Neuron (in vitro differentiated cells): ENCODE measurements at regions not wholly inside any gene's neighbourhood (a gene's known extent, or its start where the extent isn't known, plus 50 kb on each side); places are given as distances from the start of the nearest gene placed in this dataset.

Source experiments
- H2AFZ ChIP-seq: one replicate; pipeline ENCODE4 v1.6.1; 2013; ENCODE audit warnings: low read depth, mild to moderate bottlenecking, inconsistent platforms, low read length, moderate library complexity
- H3K27me3 ChIP-seq: one replicate; pipeline ENCODE4 v1.6.1; 2013; ENCODE audit warnings: low read length; ENCODE audit not compliant: insufficient read depth
- H3K36me3 ChIP-seq: one replicate; pipeline ENCODE4 v1.6.1; 2013; ENCODE audit warnings: low read length; ENCODE audit not compliant: insufficient read depth
- H3K4me1 ChIP-seq: one replicate; pipeline ENCODE4 v1.6.1; 2013; ENCODE audit warnings: low read length; ENCODE audit not compliant: insufficient read depth
- H3K4me3 ChIP-seq: 2 replicates; pipeline ENCODE4 v1.5.1; 2013; ENCODE audit warnings: mild to moderate bottlenecking, low read length, moderate library complexity
- H3K9me3 ChIP-seq: one replicate; pipeline ENCODE4 v1.6.1; 2013; ENCODE audit warnings: low read length

GRCh38 chr2:62586981-62587380 is 81.0 kb upstream of the TMEM17 start:
- no peaks in the 10 kb centered on the region for H3K4me1 ChIP-seq
- H3K9me3 ChIP-seq, result peaks cover 3% of the 10 kb centered on the region
- no peak overlapping the region for H3K4me3 ChIP-seq
- no peaks in the 10 kb centered on the region for H3K27me3 ChIP-seq
- no peaks in the 10 kb centered on the region for H3K36me3 ChIP-seq
- H2AFZ ChIP-seq, result no peak overlapping the region

- no peaks in the 10 kb centered on the region for H3K9me3 ChIP-seq
- H3K4me3 ChIP-seq, result no peak overlapping the region
- H3K4me1 ChIP-seq, result peaks cover 3% of the 10 kb centered on the region
Measured at GRCh38 chr2:62578803-62579640, 73.0 kb upstream of the TMEM17 start.

GRCh38 chr2:62577994-62578781 is 72.2 kb upstream of the TMEM17 start:
- Histone ChIP-seq H3K4me1 (peaks cover 3% of the 10 kb centered on the region), H2AFZ (no peak overlapping the region), H3K27me3 (no peaks in the 10 kb centered on the region), H3K9me3 (no peaks in the 10 kb centered on the region), H3K36me3 (no peaks in the 10 kb centered on the region), H3K4me3 (no peak overlapping the region)

More at GRCh38 chr2:62578803-62579640, 73.0 kb upstream of the TMEM17 start:
- Histone ChIP-seq H3K27me3 (no peaks in the 10 kb centered on the region), H3K36me3 (no peaks in the 10 kb centered on the region), H2AFZ (no peak overlapping the region)

GRCh38 chr2:62576276-62576939 is 70.4 kb upstream of the TMEM17 start:
- no peaks in the 10 kb centered on the region for H3K27me3 ChIP-seq
- H3K9me3 ChIP-seq, result no peaks in the 10 kb centered on the region
- peaks cover 3% of the 10 kb centered on the region for H3K4me1 ChIP-seq
- H3K36me3 ChIP-seq, result no peaks in the 10 kb centered on the region
- H2AFZ ChIP-seq, result no peak overlapping the region
- H3K4me3 ChIP-seq, result no peak overlapping the region

- no peak overlapping the region for H3K4me3 ChIP-seq
- H3K4me1 ChIP-seq, result peaks cover 12% of the 10 kb centered on the region
- H3K27me3 ChIP-seq, result no peaks in the 10 kb centered on the region
- no peaks in the 10 kb centered on the region for H3K36me3 ChIP-seq
- H3K9me3 ChIP-seq, result peaks cover 2% of the 10 kb centered on the region
- no peak overlapping the region for H2AFZ ChIP-seq
Measured at GRCh38 chr2:62573936-62574335, 67.9 kb upstream of the TMEM17 start.

- Histone ChIP-seq H3K9me3 (peaks cover 2% of the 10 kb centered on the region), H3K4me1 (peaks cover 11% of the 10 kb centered on the region), H3K4me3 (no peak overlapping the region), H3K36me3 (no peaks in the 10 kb centered on the region), H3K27me3 (no peaks in the 10 kb centered on the region), H2AFZ (no peak overlapping the region)
Measured at GRCh38 chr2:62573137-62573731, 67.2 kb upstream of the TMEM17 start.

GRCh38 chr2:62570861-62571698 is 65.1 kb upstream of the TMEM17 start:
- Histone ChIP-seq H3K36me3 (no peaks in the 10 kb centered on the region), H3K4me3 (no peak overlapping the region), H2AFZ (no peak overlapping the region), H3K9me3 (peaks cover 2% of the 10 kb centered on the region), H3K27me3 (no peaks in the 10 kb centered on the region), H3K4me1 (peaks cover 10% of the 10 kb centered on the region)

GRCh38 chr2:62569907-62570841 is 64.2 kb upstream of the TMEM17 start:
- H3K9me3 ChIP-seq, result peaks cover 2% of the 10 kb centered on the region
- H3K4me3 ChIP-seq, result no peak overlapping the region
- no peaks in the 10 kb centered on the region for H3K27me3 ChIP-seq
- H2AFZ ChIP-seq, result no peak overlapping the region
- no peaks in the 10 kb centered on the region for H3K36me3 ChIP-seq
- H3K4me1 ChIP-seq, result peaks cover 10% of the 10 kb centered on the region

- no peaks in the 10 kb centered on the region for H3K27me3 ChIP-seq
- H2AFZ ChIP-seq, result no peak overlapping the region
- H3K36me3 ChIP-seq, result no peaks in the 10 kb centered on the region
- peaks cover 2% of the 10 kb centered on the region for H3K9me3 ChIP-seq
- H3K4me3 ChIP-seq, result no peak overlapping the region
- peaks cover 10% of the 10 kb centered on the region for H3K4me1 ChIP-seq
Measured at GRCh38 chr2:62568983-62569837, 63.2 kb upstream of the TMEM17 start.

- H3K27me3 ChIP-seq, result no peaks in the 10 kb centered on the region
- peaks cover 2% of the 10 kb centered on the region for H3K9me3 ChIP-seq
- no peak overlapping the region for H3K4me3 ChIP-seq
- peaks cover 10% of the 10 kb centered on the region for H3K4me1 ChIP-seq
- no peaks in the 10 kb centered on the region for H3K36me3 ChIP-seq
- H2AFZ ChIP-seq, result no peak overlapping the region
Measured at GRCh38 chr2:62568074-62568473, 62.1 kb upstream of the TMEM17 start.

- no peaks in the 10 kb centered on the region for H3K36me3 ChIP-seq
- peaks cover 2% of the 10 kb centered on the region for H3K9me3 ChIP-seq
- H3K4me3 ChIP-seq, result no peak overlapping the region
- no peaks in the 10 kb centered on the region for H3K27me3 ChIP-seq
- peaks cover 10% of the 10 kb centered on the region for H3K4me1 ChIP-seq
- H2AFZ ChIP-seq, result no peak overlapping the region
Measured at GRCh38 chr2:62567669-62568068, 61.7 kb upstream of the TMEM17 start.
